CD14-positive monocyte (primary cell): ENCODE measurements at regions not wholly inside any gene's neighbourhood (a gene's known extent, or its start where the extent isn't known, plus 50 kb on each side); places are given as distances from the start of the nearest gene placed in this dataset.
"Not testable (repeated sequence)": the region's sequence is repeated elsewhere in the genome, so short reads cannot be mapped to it uniquely, and the experiment has no call there.

Source experiments
- DNase-seq, 3 donors: peaks; one replicate each; pipeline ENCODE4 v3.0.0-alpha.2; 2011 to 2022
- H2AFZ ChIP-seq: 2 replicates; pipeline ENCODE4 v1.6.0; 2012; ENCODE audit warnings: mild to moderate bottlenecking, low read depth, low read length, inconsistent platforms; ENCODE audit not compliant: insufficient read depth, poor library complexity, severe bottlenecking
- H3K27ac ChIP-seq, 2 donors: 1 replicate in 1 of 2; 2 replicates in 1 of 2; pipeline ENCODE4 v1.5.1; 2012 to 2013; ENCODE audit warnings: low read length in 2 of 2, control low read depth in 1 of 2, inconsistent platforms in 1 of 2, low read depth in 1 of 2, mild to moderate bottlenecking in 1 of 2
- H3K27me3 ChIP-seq, 2 donors: one replicate each; pipeline versions ENCODE4 v1.6.0 to v1.6.1; 2011 to 2013; ENCODE audit warnings: low read length in 2 of 2; ENCODE audit not compliant: control insufficient read depth in 2 of 2, insufficient read depth in 2 of 2
- H3K36me3 ChIP-seq, 2 donors: replicated peaks in 1 of 2; 1 replicate in 1 of 2; 2 replicates in 1 of 2; pipeline versions ENCODE4 v1.5.1 to v1.6.1; 2012 to 2013; ENCODE audit warnings: low read length in 2 of 2, control low read depth in 1 of 2, inconsistent platforms in 1 of 2, mild to moderate bottlenecking in 1 of 2; ENCODE audit not compliant: insufficient read depth in 2 of 2, control insufficient read depth in 1 of 2
- H3K4me1 ChIP-seq, 2 donors: 1 replicate in 1 of 2; 2 replicates in 1 of 2; pipeline versions ENCODE4 v1.5.1 to v1.6.1; 2012 to 2013; ENCODE audit warnings: low read length in 2 of 2, control low read depth in 1 of 2, inconsistent platforms in 1 of 2, mild to moderate bottlenecking in 1 of 2, moderate library complexity in 1 of 2; ENCODE audit not compliant: insufficient read depth in 2 of 2, control insufficient read depth in 1 of 2
- H3K4me2 ChIP-seq: replicated peaks from 2 replicates; pipeline ENCODE3; 2012; ENCODE audit warnings: low read length, moderate library complexity, mild to moderate bottlenecking; ENCODE audit not compliant: poor library complexity, severe bottlenecking; ENCODE audit errors: extremely low read depth
- H3K4me3 ChIP-seq, 3 experiments: fragments of 200-600 bp in 1 of 3; sonication (generic) in 1 of 3; replicated peaks in 1 of 3; 1 replicate in 2 of 3; 2 replicates in 1 of 3; pipeline ENCODE4 v1.5.1; 2011 to 2013; ENCODE audit warnings: low read length in 3 of 3, mild to moderate bottlenecking in 3 of 3, control low read depth in 2 of 3, low read depth in 2 of 3, inconsistent platforms in 1 of 3, moderate library complexity in 1 of 3
- H3K79me2 ChIP-seq: 2 replicates; pipeline ENCODE4 v1.6.0; 2012; ENCODE audit warnings: mild to moderate bottlenecking, control low read depth, inconsistent platforms, low read length, moderate library complexity; ENCODE audit not compliant: insufficient read depth
- H3K9ac ChIP-seq: 2 replicates; pipeline ENCODE4 v1.6.0; 2017; ENCODE audit warnings: low read length, mild to moderate bottlenecking; ENCODE audit not compliant: insufficient read depth, poor library complexity, severe bottlenecking
- H3K9me3 ChIP-seq, 2 donors: replicated peaks in 1 of 2; 1 replicate in 1 of 2; 2 replicates in 1 of 2; pipeline versions ENCODE4 v1.5.1 to v1.6.1; 2012 to 2013; ENCODE audit warnings: low read length in 2 of 2, control low read depth in 1 of 2; ENCODE audit not compliant: control insufficient read depth in 1 of 2, insufficient read depth in 1 of 2
- H4K20me1 ChIP-seq: 2 replicates; pipeline ENCODE4 v1.6.0; 2012; ENCODE audit warnings: mild to moderate bottlenecking, low read length, control low read depth, moderate library complexity; ENCODE audit not compliant: insufficient read depth
- H3K27ac Mint-ChIP-seq, 7 donors: one replicate each; pipeline ENCODE4 v1.8.0; 2020; ENCODE audit warnings: mild to moderate bottlenecking in 7 of 7, mixed read lengths in 7 of 7, moderate library complexity in 6 of 7, inconsistent platforms in 2 of 7
- H3K27me3 Mint-ChIP-seq, 3 donors: one replicate each; pipeline ENCODE4 v1.8.0; 2021 to 2022; ENCODE audit warnings: low read depth in 3 of 3, mild to moderate bottlenecking in 3 of 3, mixed read lengths in 3 of 3, moderate library complexity in 3 of 3, inconsistent platforms in 1 of 3
- H3K36me3 Mint-ChIP-seq, 2 donors: one replicate each; pipeline ENCODE4 v1.8.0; 2020; ENCODE audit warnings: mixed read lengths in 2 of 2, inconsistent platforms in 1 of 2, mild to moderate bottlenecking in 1 of 2
- H3K4me1 Mint-ChIP-seq: one replicate; pipeline ENCODE4 v1.8.0; 2020; ENCODE audit warnings: mild to moderate bottlenecking, mixed read lengths
- H3K4me3 Mint-ChIP-seq, 2 donors: one replicate each; pipeline ENCODE4 v1.8.0; 2020; ENCODE audit warnings: mild to moderate bottlenecking in 2 of 2, mixed read lengths in 2 of 2, moderate library complexity in 1 of 2
- H3K9me3 Mint-ChIP-seq, 7 donors: one replicate each; pipeline ENCODE4 v1.8.0; 2020 to 2022; ENCODE audit warnings: mixed read lengths in 7 of 7, mild to moderate bottlenecking in 6 of 7, moderate library complexity in 6 of 7, inconsistent platforms in 2 of 7
- WGBS: methylation state at CpG from one replicate; pipeline ENCODE4 v1.1.5; 2013; ENCODE audit warnings: missing lambda C conversion rate; ENCODE audit not compliant: insufficient coverage; 5-methylcytosine and 5-hydroxymethylcytosine counted together
- intact Hi-C, 2 donors: fragments of 100-400 bp; cut with micrococcal nuclease; formaldehyde crosslinking; loops; one replicate each; pipeline versions ENCODE4 v1.15.0 to v1.15.1; 2023

DNA sequence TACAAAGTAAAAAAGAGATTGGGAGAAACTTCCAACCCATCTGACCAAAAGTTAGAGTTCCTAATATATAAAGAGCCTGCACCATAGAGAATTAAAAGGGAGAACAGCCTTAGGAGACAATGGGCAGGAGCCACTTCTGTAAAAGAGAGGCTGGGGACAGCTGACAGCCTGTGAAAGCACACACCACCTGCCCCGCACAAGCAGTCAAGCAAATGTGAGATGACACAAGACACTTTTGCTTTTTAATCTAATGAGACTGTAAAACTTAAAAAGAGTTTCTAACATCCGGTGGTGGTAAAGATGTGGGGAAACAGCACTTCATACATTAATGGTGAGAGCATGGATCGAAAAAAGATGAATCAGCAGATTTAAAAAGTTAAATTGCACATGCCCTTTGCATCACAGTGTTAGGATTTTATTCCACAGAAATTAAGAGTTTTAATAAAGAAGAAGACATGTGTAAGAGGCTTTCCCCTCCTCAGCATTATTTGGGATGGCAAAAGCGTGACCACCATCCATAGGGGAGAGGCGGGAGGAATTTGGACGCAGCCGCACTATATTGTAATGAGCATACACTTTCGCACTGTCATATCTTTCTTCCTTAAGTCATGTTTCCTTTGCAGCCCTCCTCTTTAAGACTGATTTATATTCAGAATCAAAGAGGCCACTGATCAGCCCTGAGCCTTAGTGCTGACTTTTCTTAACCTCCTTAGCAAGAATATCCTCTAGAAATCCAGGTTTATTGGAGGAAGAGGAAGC lies 322.2 kb upstream of the CHRNA7 start:
- H3K36me3 ChIP-seq, H3K4me3 ChIP-seq, H3K4me1 ChIP-seq, H3K9me3 Mint-ChIP-seq, H3K36me3 Mint-ChIP-seq, H3K27ac ChIP-seq, DNase-seq, H3K4me2 ChIP-seq, H3K9ac ChIP-seq, intact Hi-C loops, H3K79me2 ChIP-seq, H3K9me3 ChIP-seq, H4K20me1 ChIP-seq, H3K27me3 ChIP-seq, H3K4me3 Mint-ChIP-seq, H3K27ac Mint-ChIP-seq, H3K27me3 Mint-ChIP-seq, H2AFZ ChIP-seq, H3K4me1 Mint-ChIP-seq: not testable (repeated sequence)
- WGBS = no CpG with 5 or more reads among the region's 8 CpGs

DNA sequence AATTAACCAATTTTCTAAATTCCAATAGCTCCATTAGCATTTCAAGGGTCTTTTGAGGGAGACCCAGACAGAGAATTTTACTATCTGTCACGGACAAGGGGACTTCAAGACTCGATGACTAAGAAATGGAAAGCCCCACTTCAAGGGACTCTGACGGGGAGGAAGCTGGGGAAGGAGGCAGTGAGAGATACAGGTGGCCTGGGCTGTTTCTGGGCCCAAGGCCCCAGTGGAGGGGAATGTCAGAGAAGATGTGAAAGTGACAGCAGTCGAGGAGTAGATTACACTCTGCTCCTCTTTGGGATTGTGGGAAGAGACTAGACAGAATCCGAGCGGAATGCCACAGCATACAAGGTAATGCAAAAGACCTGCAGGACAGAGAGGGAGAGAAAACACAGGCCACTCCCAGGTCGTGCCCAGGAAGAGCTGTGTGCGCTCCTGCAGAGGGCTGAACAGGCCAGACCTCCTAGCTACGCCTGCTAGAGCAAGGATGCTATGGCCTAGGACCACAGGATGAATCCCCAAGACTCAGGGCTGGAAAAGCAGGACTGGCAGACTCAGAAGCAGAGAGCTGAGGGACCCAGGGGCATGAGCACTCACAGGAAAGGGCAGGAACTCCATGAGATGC lies 321.5 kb upstream of the CHRNA7 start:
- no CpG with 5 or more reads among the region's 9 CpGs for WGBS
- H3K27ac ChIP-seq, intact Hi-C loops, H3K9me3 Mint-ChIP-seq, H3K79me2 ChIP-seq, H3K4me1 ChIP-seq, H3K4me3 Mint-ChIP-seq, H3K27me3 ChIP-seq, H3K4me2 ChIP-seq, H2AFZ ChIP-seq, H3K27me3 Mint-ChIP-seq, H3K4me1 Mint-ChIP-seq, H3K27ac Mint-ChIP-seq, H3K36me3 ChIP-seq, H3K9ac ChIP-seq, DNase-seq, H3K4me3 ChIP-seq, H4K20me1 ChIP-seq, H3K36me3 Mint-ChIP-seq, H3K9me3 ChIP-seq: not testable (repeated sequence)

DNA sequence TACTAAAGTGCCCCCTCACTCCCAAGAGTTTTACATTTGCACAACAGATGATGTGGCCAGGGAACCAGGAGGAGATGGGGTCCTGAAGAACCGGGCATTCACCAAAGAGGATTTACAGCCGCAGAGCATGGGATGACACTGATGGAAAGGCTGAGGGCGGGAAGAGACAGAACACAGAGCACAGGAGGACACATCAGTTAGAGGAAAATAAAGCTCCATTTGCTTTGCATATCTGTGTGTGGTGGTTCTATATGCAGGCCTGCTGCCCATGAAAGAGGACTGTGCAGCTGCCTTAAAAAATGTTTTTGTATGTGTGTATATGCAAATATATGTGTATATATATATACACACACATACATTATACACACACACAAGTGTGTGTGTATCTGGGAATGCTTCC lies 320.8 kb upstream of the CHRNA7 start:
- H3K9me3 ChIP-seq, H3K9me3 Mint-ChIP-seq, H3K4me3 Mint-ChIP-seq, H3K27me3 Mint-ChIP-seq, H3K9ac ChIP-seq, H3K27me3 ChIP-seq, H3K4me2 ChIP-seq, H3K4me1 Mint-ChIP-seq, H3K4me3 ChIP-seq, H2AFZ ChIP-seq, H4K20me1 ChIP-seq, DNase-seq, H3K36me3 ChIP-seq, H3K27ac ChIP-seq, H3K27ac Mint-ChIP-seq, intact Hi-C loops, H3K4me1 ChIP-seq, H3K79me2 ChIP-seq, H3K36me3 Mint-ChIP-seq: not testable (repeated sequence)
- WGBS = no CpG with 5 or more reads among the region's 3 CpGs

- H3K27ac ChIP-seq, H3K4me1 ChIP-seq, H3K27ac Mint-ChIP-seq, H3K4me3 ChIP-seq, DNase-seq, H3K4me1 Mint-ChIP-seq, H3K79me2 ChIP-seq, H2AFZ ChIP-seq, H3K9me3 ChIP-seq, H3K4me3 Mint-ChIP-seq, H3K27me3 ChIP-seq, H3K9me3 Mint-ChIP-seq, H3K36me3 Mint-ChIP-seq, H4K20me1 ChIP-seq, intact Hi-C loops, H3K4me2 ChIP-seq, H3K27me3 Mint-ChIP-seq, H3K9ac ChIP-seq, H3K36me3 ChIP-seq: not testable (repeated sequence)
- no CpG with 5 or more reads among the region's 4 CpGs for WGBS
These were observed 319.5 kb upstream of the CHRNA7 start for GRCh38 chr15:31710806-31711205.
